ENCODE measurements at regions not wholly inside any gene's neighbourhood (a gene's known extent, or its start where the extent isn't known, plus 50 kb on each side); places are given as distances from the start of the nearest gene placed in this dataset.

- TF ChIP-seq GLIS3 (CRISPR knock-in tag; IDR thresholded peaks at IDR 0.05), result no peak
- no peak for TF ChIP-seq RARB (CRISPR knock-in tag; IDR thresholded peaks at IDR 0.05)
- TF ChIP-seq ZFP30 (CRISPR knock-in tag; IDR thresholded peaks at IDR 0.05), result no peak
- no peak for TF ChIP-seq CSRNP3 (CRISPR knock-in tag; IDR thresholded peaks at IDR 0.05)
- no peak for TF ChIP-seq OSR1 (CRISPR knock-in tag; IDR thresholded peaks at IDR 0.05)
- TF ChIP-seq ZFP3 (CRISPR knock-in tag; IDR thresholded peaks at IDR 0.05), result no peak
- no peak for TF ChIP-seq ISL1 (CRISPR knock-in tag; IDR thresholded peaks at IDR 0.05)
- TF ChIP-seq TCF4 (CRISPR knock-in tag; IDR thresholded peaks at IDR 0.05; ENCODE audit: borderline replicate concordance), result no peak
- TF ChIP-seq PPARA (CRISPR knock-in tag; IDR thresholded peaks at IDR 0.05; ENCODE audit: borderline replicate concordance), result no peak
- no peak for TF ChIP-seq ARNTL (CRISPR knock-in tag; IDR thresholded peaks at IDR 0.05; ENCODE audit: borderline replicate concordance, low read depth)
- TF ChIP-seq TOX (CRISPR knock-in tag; IDR thresholded peaks at IDR 0.05; ENCODE audit: borderline replicate concordance), result no peak
- TF ChIP-seq ZNF8 (CRISPR knock-in tag; IDR thresholded peaks at IDR 0.05), result no peak
These were observed 236.8 kb upstream of the ATP5MC3 start for GRCh38 chr2:175418224-175418835.
